ENCODE measurements at regions not wholly inside any gene's neighbourhood (a gene's known extent, or its start where the extent isn't known, plus 50 kb on each side); places are given as distances from the start of the nearest gene placed in this dataset.

DNA sequence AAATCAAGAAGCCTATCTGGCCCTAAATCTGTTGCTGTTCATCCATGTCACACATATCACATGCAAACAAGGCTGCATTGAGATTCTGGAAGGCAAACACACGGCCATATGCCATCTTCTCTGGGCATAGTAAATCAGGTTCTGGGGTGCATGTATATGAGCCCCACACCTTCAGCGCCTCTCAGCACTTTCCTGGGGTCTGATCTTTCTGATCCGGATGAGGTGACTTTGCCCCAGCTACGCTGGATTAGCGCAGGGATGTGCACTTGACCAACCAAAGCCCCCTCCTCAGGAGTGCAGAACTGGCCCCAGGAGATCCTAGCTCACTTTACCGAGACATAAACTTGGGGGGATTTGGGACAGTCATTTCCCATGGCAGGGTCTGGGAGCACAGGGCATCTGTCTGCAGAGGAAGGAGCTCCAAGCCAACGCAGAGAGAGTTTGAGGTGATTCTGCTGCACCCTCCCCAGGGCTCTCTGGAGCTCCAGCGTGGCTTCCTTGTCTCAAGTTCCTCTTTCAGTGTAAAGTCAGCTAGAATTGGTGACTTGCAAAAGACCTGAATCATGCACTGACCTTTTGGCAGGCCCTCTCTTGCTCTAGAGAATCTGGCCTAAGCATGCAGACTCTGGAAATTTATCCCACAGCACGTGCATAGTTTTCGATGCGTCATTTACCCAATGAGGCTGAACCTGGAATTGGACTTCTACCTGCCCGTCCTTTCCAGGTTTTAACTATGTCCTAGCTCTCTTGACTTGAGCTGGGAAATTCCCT lies 63.5 kb upstream of the KLF13 start:
- no peak overlapping the region for H3K4me3 ChIP-seq (ENCODE audit: low read depth, low read length)
- TF ChIP-seq, protein P1, sequence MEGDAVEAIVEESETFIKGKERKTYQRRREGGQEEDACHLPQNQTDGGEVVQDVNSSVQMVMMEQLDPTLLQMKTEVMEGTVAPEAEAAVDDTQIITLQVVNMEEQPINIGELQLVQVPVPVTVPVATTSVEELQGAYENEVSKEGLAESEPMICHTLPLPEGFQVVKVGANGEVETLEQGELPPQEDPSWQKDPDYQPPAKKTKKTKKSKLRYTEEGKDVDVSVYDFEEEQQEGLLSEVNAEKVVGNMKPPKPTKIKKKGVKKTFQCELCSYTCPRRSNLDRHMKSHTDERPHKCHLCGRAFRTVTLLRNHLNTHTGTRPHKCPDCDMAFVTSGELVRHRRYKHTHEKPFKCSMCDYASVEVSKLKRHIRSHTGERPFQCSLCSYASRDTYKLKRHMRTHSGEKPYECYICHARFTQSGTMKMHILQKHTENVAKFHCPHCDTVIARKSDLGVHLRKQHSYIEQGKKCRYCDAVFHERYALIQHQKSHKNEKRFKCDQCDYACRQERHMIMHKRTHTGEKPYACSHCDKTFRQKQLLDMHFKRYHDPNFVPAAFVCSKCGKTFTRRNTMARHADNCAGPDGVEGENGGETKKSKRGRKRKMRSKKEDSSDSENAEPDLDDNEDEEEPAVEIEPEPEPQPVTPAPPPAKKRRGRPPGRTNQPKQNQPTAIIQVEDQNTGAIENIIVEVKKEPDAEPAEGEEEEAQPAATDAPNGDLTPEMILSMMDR (IDR thresholded peaks at IDR 0.05; ENCODE audit: borderline replicate concordance, insufficient read depth, low read depth, low read length): no peak

DNA sequence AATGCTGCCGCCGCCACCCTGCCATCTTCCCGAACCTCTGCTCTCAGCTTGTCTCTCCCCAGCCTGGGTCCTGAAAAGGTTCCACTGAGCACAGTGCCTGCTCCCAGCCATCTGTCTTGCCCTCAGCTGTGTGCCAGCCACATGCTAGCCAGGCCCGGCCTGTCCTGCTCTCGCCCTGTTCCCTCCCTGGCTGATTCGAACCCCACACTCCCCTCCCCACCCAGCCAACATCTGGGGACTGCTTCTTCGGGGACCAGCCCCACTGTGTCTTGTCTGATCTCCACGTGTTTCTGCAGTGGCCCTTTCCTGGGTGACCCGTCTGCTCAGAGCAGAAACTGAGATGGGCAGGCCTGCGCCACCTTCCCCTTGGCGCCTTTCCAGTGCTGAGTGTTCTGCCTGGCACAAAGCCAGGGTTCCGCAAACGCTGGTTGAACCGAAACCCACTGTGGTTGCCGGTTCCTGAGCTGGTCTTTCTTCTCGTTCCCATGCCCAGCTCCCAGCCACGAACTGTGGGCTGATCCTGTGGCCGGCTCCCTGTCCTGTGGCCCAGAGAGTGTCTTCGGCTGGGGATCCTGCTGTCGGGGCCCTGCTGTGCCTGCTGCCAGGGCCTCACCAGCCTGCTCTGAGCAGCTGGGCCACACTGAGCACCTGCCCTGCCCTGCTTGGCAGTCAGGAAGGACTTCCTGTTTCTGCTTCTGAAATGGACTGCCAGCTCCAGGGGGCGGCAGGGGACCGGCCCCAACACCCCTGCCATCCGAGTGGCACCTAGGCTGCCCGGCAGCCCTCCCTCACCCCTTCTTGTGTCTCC lies 62.7 kb upstream of the KLF13 start:
- TF ChIP-seq, protein P1 (IDR thresholded peaks at IDR 0.05; ENCODE audit: borderline replicate concordance, insufficient read depth, low read depth, low read length): no peak
- no peak overlapping the region for H3K4me3 ChIP-seq (ENCODE audit: low read depth, low read length)

DNA sequence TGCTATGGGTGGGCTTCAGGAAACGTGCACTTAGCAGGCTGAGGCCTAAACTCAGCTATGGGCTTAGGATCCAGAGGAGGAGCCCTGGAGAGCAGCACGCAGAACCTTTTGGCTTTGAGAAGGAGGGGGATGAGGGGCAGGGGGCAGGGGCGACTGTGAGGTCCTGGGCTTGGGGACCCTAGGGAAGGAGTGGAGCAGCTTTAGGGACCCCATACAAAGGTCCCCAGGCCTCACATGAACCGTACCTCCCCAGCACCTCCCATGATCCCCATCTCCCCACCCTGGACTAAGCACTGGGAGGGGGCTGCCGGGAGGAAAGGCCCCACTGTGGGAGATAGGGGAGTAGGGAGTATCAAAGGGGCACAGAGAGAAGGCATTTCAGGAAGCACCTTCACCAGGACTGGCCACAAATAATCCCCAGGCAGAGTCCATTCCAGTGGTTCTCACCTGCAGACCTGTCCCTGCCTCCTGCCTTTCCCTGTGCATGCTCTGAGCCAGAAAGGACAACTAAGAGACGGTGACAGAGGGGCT lies 62.0 kb upstream of the KLF13 start:
- TF ChIP-seq, protein P1 (IDR thresholded peaks at IDR 0.05; ENCODE audit: borderline replicate concordance, insufficient read depth, low read depth, low read length): no peak
- H3K4me3 ChIP-seq (ENCODE audit: low read depth, low read length): no peak overlapping the region

DNA sequence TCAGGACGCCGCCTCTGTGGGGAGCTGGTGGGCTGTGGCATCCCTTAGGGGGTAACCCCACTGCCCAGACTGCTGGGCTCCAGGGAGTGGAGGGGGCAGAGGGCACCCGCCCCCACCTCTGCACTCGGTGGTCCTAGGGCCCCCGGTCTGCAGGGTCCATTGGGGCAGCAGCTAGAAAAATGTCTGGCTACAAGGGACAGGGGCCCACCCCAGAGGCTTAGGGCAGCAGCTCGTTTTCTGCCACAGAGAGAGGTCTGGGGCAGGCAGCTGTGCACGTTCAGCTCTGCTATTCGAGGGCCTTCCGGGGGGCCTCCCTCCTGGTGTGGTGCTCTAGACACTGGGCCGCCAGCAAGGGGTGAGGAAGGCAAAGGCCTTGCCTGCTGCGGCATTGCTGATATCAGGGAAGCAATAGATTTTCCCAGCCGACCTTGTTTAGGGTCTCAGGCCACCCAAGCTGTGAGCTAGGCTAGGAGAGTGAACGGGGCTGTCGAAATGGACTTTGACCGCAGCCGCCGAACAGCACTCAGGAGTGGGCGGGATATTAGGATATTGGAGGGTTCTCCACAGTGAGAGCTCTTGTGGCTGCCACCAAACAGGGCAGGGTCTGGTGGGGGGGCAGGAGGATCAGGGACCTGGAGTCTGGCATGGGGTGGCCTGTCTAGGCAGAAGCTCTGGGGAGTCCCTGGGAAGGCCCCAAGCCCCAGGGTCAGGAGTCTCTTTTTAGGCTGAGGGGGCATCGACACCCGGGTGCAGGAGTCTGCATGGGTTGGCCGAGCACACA lies 61.4 kb upstream of the KLF13 start:
- H3K4me3 ChIP-seq (ENCODE audit: low read depth, low read length): no peak overlapping the region
- TF ChIP-seq, protein P1 (IDR thresholded peaks at IDR 0.05; ENCODE audit: borderline replicate concordance, insufficient read depth, low read depth, low read length): no peak

DNA sequence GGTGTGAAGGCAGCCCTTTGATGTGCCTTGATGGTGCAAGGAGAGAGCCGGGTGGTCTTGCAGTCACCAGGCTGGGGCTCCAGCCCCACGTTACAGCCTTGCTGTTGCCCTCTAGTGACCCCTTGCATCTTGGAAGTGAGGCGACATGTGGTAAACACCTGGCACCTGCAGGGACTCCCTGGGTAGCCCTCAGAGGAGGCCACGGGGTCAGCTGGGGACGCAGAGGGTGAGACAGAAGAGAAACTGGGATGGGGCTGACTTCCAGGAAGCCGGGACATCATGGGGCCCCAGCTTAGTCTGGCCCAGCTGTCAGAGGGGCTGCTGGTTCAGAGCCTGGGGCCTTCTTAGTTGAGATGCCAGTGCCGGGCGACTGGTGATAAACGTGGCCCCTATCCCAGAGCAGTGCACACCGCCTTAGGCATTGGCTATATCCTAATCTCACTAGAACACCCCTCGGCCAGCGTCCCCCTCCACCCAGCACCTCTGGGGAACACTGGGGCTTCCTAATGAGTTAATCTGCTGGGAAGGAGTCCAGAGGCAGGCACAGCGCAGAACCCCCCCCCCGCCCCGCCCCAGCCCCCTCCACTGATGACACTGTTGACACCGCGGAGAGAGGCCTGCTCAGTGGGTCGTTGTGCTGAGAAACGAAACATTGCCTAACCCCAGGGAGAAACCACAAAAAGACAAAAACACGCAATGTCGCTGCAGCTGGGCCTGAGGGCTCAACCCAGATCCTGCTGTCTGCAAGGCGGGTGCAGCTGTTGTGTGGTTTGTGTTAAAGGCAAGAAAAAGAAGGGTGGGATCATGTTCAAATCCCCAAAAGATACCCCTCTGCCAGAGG lies 60.5 kb upstream of the KLF13 start:
- TF ChIP-seq, protein P1 (IDR thresholded peaks at IDR 0.05; ENCODE audit: borderline replicate concordance, insufficient read depth, low read depth, low read length): no peak
- H3K4me3 ChIP-seq (ENCODE audit: low read depth, low read length): no peak overlapping the region

DNA sequence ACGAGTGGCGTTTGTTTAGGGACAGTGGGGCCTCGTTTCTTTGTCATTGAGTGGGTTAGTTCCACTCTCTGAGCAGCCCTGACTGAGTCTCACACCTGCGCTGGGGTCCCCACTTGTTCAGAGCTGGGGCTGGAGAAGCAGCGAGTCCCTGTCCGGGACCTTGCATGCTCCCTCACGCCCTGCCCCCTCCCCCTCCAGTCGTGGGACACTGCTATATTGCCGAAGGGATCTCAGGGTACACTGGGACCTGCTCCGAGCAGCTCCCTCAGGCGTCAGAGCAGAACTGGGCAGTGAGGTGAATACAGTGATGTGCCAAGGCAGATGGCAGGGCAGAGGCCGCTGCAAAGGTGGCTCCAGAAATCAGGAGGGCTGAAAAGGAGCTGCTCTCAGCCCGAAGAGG lies 59.9 kb upstream of the KLF13 start:
- TF ChIP-seq, protein P1 (IDR thresholded peaks at IDR 0.05; ENCODE audit: borderline replicate concordance, insufficient read depth, low read depth, low read length): no peak

More for the DNA sequence above, 59.9 kb upstream of the KLF13 start:
- H3K4me3 ChIP-seq (ENCODE audit: low read depth, low read length): no peak overlapping the region
